ENCODE measurements at regions not wholly inside any gene's neighbourhood (a gene's known extent, or its start where the extent isn't known, plus 50 kb on each side); places are given as distances from the start of the nearest gene placed in this dataset.

DNA sequence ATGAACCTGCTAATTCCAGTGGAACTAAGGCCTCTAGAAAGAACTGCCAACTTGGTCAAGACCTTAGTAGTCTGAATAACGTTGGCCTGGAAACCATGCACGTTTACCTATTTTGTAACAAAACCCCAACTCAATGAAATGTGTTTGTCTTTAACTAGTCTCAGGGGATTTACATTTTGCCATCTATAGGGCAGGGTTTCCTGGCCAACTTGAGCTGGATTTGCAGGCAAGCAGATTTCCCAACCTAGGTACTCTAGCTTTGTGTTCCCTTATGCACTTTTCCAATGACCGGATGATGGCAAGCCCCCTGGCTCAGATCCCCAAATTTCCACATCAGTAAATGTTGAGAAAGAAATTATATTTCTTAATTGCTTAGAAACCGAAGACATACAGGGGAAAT, 114.5 kb downstream of the IRS2 start:
- Mint-ChIP-seq H3K9me3 (ENCODE audit: unreplicated experiment) (no peaks in the 10 kb centered on the region), H3K27me3 (ENCODE audit: unreplicated experiment) (no peaks in the 10 kb centered on the region), H3K4me3 (ENCODE audit: unreplicated experiment) (no peak overlapping the region), H3K27ac (ENCODE audit: unreplicated experiment) (no peak overlapping the region), H3K4me1 (ENCODE audit: unreplicated experiment) (peaks cover 15% of the 10 kb centered on the region), H3K36me3 (ENCODE audit: unreplicated experiment) (no peaks in the 10 kb centered on the region)
- no peak for DNase-seq (ENCODE audit: extremely low spot score, unreplicated experiment)
- TF ChIP-seq, protein P1, sequence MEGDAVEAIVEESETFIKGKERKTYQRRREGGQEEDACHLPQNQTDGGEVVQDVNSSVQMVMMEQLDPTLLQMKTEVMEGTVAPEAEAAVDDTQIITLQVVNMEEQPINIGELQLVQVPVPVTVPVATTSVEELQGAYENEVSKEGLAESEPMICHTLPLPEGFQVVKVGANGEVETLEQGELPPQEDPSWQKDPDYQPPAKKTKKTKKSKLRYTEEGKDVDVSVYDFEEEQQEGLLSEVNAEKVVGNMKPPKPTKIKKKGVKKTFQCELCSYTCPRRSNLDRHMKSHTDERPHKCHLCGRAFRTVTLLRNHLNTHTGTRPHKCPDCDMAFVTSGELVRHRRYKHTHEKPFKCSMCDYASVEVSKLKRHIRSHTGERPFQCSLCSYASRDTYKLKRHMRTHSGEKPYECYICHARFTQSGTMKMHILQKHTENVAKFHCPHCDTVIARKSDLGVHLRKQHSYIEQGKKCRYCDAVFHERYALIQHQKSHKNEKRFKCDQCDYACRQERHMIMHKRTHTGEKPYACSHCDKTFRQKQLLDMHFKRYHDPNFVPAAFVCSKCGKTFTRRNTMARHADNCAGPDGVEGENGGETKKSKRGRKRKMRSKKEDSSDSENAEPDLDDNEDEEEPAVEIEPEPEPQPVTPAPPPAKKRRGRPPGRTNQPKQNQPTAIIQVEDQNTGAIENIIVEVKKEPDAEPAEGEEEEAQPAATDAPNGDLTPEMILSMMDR (IDR thresholded peaks at IDR 0.05) = no peak

DNA sequence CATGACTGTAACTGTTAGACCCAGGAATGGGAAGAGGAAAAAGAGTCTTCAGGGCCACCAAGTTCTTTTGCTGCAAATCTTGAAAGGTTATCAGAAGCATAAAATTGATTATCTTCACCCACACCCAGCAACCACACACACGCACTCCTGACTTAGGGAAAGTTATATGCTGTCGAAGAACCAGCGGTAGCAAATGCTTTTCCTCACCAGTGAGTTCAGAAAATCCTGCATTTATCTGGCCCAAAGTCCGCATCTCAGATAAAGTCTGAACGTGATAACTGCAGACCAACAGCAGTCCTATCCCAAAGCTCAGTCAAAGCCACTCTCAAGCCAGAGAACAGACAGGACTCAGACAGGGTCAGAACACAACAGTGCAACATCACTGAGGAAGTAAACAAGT, 115.6 kb downstream of the IRS2 start:
- H3K36me3 Mint-ChIP-seq (ENCODE audit: unreplicated experiment) = no peaks in the 10 kb centered on the region
- TF ChIP-seq, protein P1 (IDR thresholded peaks at IDR 0.05) = no peak
- H3K4me3 Mint-ChIP-seq (ENCODE audit: unreplicated experiment) = no peak overlapping the region
- H3K27ac Mint-ChIP-seq (ENCODE audit: unreplicated experiment) = no peak overlapping the region
- no peaks in the 10 kb centered on the region for H3K27me3 Mint-ChIP-seq (ENCODE audit: unreplicated experiment)
- no peaks in the 10 kb centered on the region for H3K9me3 Mint-ChIP-seq (ENCODE audit: unreplicated experiment)
- peaks cover 16% of the 10 kb centered on the region for H3K4me1 Mint-ChIP-seq (ENCODE audit: unreplicated experiment)
- DNase-seq (ENCODE audit: extremely low spot score, unreplicated experiment) = no peak

DNA sequence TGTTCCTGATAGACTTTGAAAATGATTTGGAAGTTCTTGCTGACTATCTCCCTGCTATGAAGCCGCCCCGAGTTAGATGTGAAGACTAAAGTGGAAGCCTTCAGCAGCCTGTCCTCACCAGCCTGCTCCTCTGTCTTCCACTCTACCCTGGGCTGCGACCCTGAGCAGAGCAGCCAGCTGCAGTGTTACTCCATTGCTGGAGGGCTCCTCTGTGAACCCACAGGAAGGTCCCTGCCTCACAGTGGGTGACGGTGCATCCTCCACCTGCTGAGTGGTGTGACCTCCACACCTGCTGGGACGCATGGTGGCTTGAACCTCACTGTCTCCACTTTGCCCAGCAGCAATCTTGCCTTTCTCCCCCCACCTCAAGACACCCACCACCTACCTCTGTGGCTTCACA, 116.4 kb downstream of the IRS2 start:
- peaks cover 16% of the 10 kb centered on the region for H3K4me1 Mint-ChIP-seq (ENCODE audit: unreplicated experiment)
- DNase-seq (ENCODE audit: extremely low spot score, unreplicated experiment) = no peak
- TF ChIP-seq, protein P1 (IDR thresholded peaks at IDR 0.05) = no peak

DNA sequence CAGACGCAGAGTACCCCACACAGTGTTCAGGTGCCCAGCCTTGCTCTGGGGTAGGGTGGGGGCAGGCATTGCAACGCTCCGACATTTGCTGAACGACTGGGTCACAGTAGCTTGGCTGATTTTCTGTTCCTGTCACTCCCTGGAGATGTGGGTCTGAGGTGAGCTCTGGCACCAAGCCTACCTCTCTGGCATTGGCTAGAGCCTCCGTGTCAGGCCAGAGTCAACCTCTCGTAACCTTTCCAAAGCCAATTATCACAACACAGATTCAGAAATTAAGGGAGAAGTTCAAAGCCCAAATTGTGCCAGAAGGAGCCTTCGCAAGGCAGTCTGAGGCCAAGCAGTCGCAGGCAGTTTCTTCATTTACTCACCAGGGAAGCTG, 117.2 kb downstream of the IRS2 start:
- DNase-seq (ENCODE audit: extremely low spot score, unreplicated experiment) = no peak
- Mint-ChIP-seq H3K4me1 (ENCODE audit: unreplicated experiment) (peaks cover 14% of the 10 kb centered on the region), H3K4me3 (ENCODE audit: unreplicated experiment) (no peak overlapping the region), H3K9me3 (ENCODE audit: unreplicated experiment) (no peaks in the 10 kb centered on the region), H3K27ac (ENCODE audit: unreplicated experiment) (no peak overlapping the region), H3K36me3 (ENCODE audit: unreplicated experiment) (no peaks in the 10 kb centered on the region), H3K27me3 (ENCODE audit: unreplicated experiment) (no peaks in the 10 kb centered on the region)
- TF ChIP-seq, protein P1 (IDR thresholded peaks at IDR 0.05) = no peak

More for the DNA sequence above, 116.4 kb downstream of the IRS2 start:
- no peaks in the 10 kb centered on the region for H3K36me3 Mint-ChIP-seq (ENCODE audit: unreplicated experiment)
- H3K4me3 Mint-ChIP-seq (ENCODE audit: unreplicated experiment) = no peak overlapping the region
- H3K27me3 Mint-ChIP-seq (ENCODE audit: unreplicated experiment) = no peaks in the 10 kb centered on the region
- H3K27ac Mint-ChIP-seq (ENCODE audit: unreplicated experiment) = no peak overlapping the region
- H3K9me3 Mint-ChIP-seq (ENCODE audit: unreplicated experiment) = no peaks in the 10 kb centered on the region

DNA sequence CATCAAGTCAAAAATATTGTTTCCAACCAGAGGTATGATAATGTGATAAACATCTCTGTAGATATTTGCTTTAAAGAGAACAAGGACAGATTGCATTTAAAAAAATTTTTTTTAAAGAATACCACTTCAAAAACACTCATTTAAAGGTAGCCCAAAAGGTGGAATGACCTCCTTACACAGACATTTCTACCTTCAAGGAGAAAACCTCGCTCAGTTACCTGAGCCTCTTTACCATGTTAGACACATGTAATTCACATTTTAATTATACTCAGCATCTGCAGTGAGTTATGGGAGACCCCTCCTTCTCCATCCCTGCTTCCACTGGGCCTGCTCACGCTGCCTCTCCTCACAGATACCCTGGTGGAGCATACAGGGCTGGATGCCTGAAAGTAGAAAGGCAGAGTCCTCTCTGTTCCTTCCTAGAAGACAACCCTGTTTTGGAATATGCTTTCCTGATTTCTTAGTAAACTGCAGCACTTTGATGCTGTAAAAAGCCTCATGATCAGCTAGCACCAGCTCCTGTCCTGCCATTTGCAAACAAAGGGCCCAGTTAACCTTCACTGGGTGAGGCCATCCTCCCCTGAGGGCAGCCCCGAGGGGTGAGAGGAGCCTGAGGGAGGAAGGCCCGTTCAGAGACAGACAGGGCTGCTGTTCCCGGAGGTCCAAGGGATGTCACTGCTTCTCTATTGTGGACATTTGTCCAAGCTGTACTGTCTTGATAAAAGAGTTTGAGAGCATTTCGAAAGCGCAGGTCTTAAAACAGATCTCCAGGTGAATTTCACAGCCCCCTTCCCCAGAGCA, 117.8 kb downstream of the IRS2 start:
- no peaks in the 10 kb centered on the region for H3K9me3 Mint-ChIP-seq (ENCODE audit: unreplicated experiment)
- DNase-seq (ENCODE audit: extremely low spot score, unreplicated experiment) = no peak
- H3K36me3 Mint-ChIP-seq (ENCODE audit: unreplicated experiment) = no peaks in the 10 kb centered on the region
- H3K4me3 Mint-ChIP-seq (ENCODE audit: unreplicated experiment) = no peak overlapping the region
- TF ChIP-seq, protein P1 (IDR thresholded peaks at IDR 0.05) = no peak
- peaks cover 9% of the 10 kb centered on the region for H3K4me1 Mint-ChIP-seq (ENCODE audit: unreplicated experiment)
- H3K27ac Mint-ChIP-seq (ENCODE audit: unreplicated experiment) = no peak overlapping the region
- H3K27me3 Mint-ChIP-seq (ENCODE audit: unreplicated experiment) = no peaks in the 10 kb centered on the region
